Loucy (cell line): ENCODE measurements at regions not wholly inside any gene's neighbourhood (a gene's known extent, or its start where the extent isn't known, plus 50 kb on each side); places are given as distances from the start of the nearest gene placed in this dataset.
"Not testable (repeated sequence)": the region's sequence is repeated elsewhere in the genome, so short reads cannot be mapped to it uniquely, and the experiment has no call there.

Experiments
- CTCF ChIP-seq: fragments of 200-600 bp; sonication (generic); conservative IDR thresholded peaks from 2 replicates; pipeline ENCODE4 v1.5.1; 2014; ENCODE audit warnings: mild to moderate bottlenecking, antibody characterized with exemption, low read length
- EZH2phosphoT487 ChIP-seq: fragments of 200-600 bp; IDR thresholded peaks from 2 replicates; pipeline ENCODE4 v1.6.1; 2018; ENCODE audit warnings: antibody characterized with exemption, mild to moderate bottlenecking, moderate library complexity, borderline replicate concordance

GRCh38 chr3:22024638-22025037 lies 273.6 kb upstream of the ZNF385D start:
- not testable (repeated sequence) for TF ChIP-seq CTCF, EZH2phosphoT487
